NT2/D1 (cell line): ENCODE measurements at regions not wholly inside any gene's neighbourhood (a gene's known extent, or its start where the extent isn't known, plus 50 kb on each side); places are given as distances from the start of the nearest gene placed in this dataset.

Experiments
- DNase-seq: peaks from one replicate; pipeline ENCODE4 v3.0.0-alpha.2; 2011; ENCODE audit warnings: low read depth, low spot score
- H3K27me3 ChIP-seq: 2 replicates; pipeline ENCODE4 v1.6.0; 2011; ENCODE audit warnings: mild to moderate bottlenecking; ENCODE audit not compliant: insufficient read length, insufficient read depth
- H3K36me3 ChIP-seq: 2 replicates; pipeline ENCODE4 v1.6.1; 2011; ENCODE audit warnings: mild to moderate bottlenecking, low read length, mixed read lengths; ENCODE audit not compliant: insufficient read depth, insufficient read length
- H3K4me1 ChIP-seq: 2 replicates; pipeline ENCODE4 v1.5.1; 2011; ENCODE audit not compliant: insufficient read depth, insufficient read length
- H3K4me3 ChIP-seq: 2 replicates; pipeline ENCODE4 v1.5.1; 2011; ENCODE audit warnings: low read depth; ENCODE audit not compliant: insufficient read length
- H3K9ac ChIP-seq: 2 replicates; pipeline ENCODE4 v1.6.0; 2011; ENCODE audit warnings: low read depth; ENCODE audit not compliant: insufficient read length
- H3K9me3 ChIP-seq: 2 replicates; pipeline ENCODE4 v1.5.1; 2011; ENCODE audit warnings: mild to moderate bottlenecking, low read length; ENCODE audit not compliant: insufficient read depth
- SUZ12 ChIP-seq: IDR thresholded peaks from 2 replicates; pipeline ENCODE4 v1.6.1; 2011; ENCODE audit not compliant: insufficient read length, insufficient read depth; ENCODE audit errors: extremely low read depth
- YY1 ChIP-seq: IDR thresholded peaks from 2 replicates; pipeline ENCODE4 v1.6.1; 2011; ENCODE audit not compliant: insufficient read length, insufficient read depth
- ZNF274 ChIP-seq: IDR thresholded peaks from 2 replicates; pipeline ENCODE4 v1.6.1; 2011; ENCODE audit warnings: mild to moderate bottlenecking, low read depth, low read length

- TF ChIP-seq ZNF274 (no peak), YY1 (no peak), SUZ12 (no peak)
Measured at GRCh38 chr4:160809576-160809975, 1354.2 kb downstream of the FSTL5 start.

GRCh38 chr4:160810424-160810823 lies 1353.4 kb downstream of the FSTL5 start:
- H3K4me1 ChIP-seq = no peaks in the 10 kb centered on the region
- H3K4me3 ChIP-seq = no peak overlapping the region
- no peaks in the 10 kb centered on the region for H3K9me3 ChIP-seq
- no peak for DNase-seq
- no peaks in the 10 kb centered on the region for H3K36me3 ChIP-seq
- TF ChIP-seq YY1 (no peak), SUZ12 (no peak), ZNF274 (no peak)
- no peak overlapping the region for H3K9ac ChIP-seq
- no peaks in the 10 kb centered on the region for H3K27me3 ChIP-seq

More at GRCh38 chr4:160809576-160809975, 1354.2 kb downstream of the FSTL5 start:
- H3K9ac ChIP-seq = no peak overlapping the region
- H3K9me3 ChIP-seq = no peaks in the 10 kb centered on the region
- H3K36me3 ChIP-seq = no peaks in the 10 kb centered on the region
- DNase-seq = no peak
- no peak overlapping the region for H3K4me3 ChIP-seq
- H3K27me3 ChIP-seq = no peaks in the 10 kb centered on the region
- no peaks in the 10 kb centered on the region for H3K4me1 ChIP-seq

- DNase-seq = no peak
- H3K9ac ChIP-seq = no peak overlapping the region
- H3K9me3 ChIP-seq = no peaks in the 10 kb centered on the region
- H3K4me3 ChIP-seq = no peak overlapping the region
- TF ChIP-seq ZNF274 = no peak
- TF ChIP-seq YY1 = no peak
- no peak for TF ChIP-seq SUZ12
- no peaks in the 10 kb centered on the region for H3K36me3 ChIP-seq
- H3K4me1 ChIP-seq = no peaks in the 10 kb centered on the region
- no peaks in the 10 kb centered on the region for H3K27me3 ChIP-seq
Measured at GRCh38 chr4:160810941-160811340, 1352.9 kb downstream of the FSTL5 start.

GRCh38 chr4:160811956-160812355 lies 1351.8 kb downstream of the FSTL5 start:
- Histone ChIP-seq H3K9ac (no peak overlapping the region), H3K4me1 (no peaks in the 10 kb centered on the region), H3K4me3 (no peak overlapping the region), H3K9me3 (no peaks in the 10 kb centered on the region), H3K36me3 (no peaks in the 10 kb centered on the region), H3K27me3 (no peaks in the 10 kb centered on the region)
- DNase-seq = no peak
- TF ChIP-seq YY1 = no peak
- no peak for TF ChIP-seq SUZ12
- no peak for TF ChIP-seq ZNF274

GRCh38 chr4:160814726-160815125 lies 1349.1 kb downstream of the FSTL5 start:
- H3K9me3 ChIP-seq = no peaks in the 10 kb centered on the region
- H3K27me3 ChIP-seq = no peaks in the 10 kb centered on the region
- no peak for DNase-seq
- no peaks in the 10 kb centered on the region for H3K4me1 ChIP-seq
- H3K4me3 ChIP-seq = no peak overlapping the region
- H3K36me3 ChIP-seq = no peaks in the 10 kb centered on the region
- no peak overlapping the region for H3K9ac ChIP-seq
- TF ChIP-seq SUZ12 (no peak), YY1 (no peak), ZNF274 (no peak)

GRCh38 chr4:160818571-160818970 lies 1345.2 kb downstream of the FSTL5 start:
- no peaks in the 10 kb centered on the region for H3K4me1 ChIP-seq
- no peaks in the 10 kb centered on the region for H3K27me3 ChIP-seq
- no peaks in the 10 kb centered on the region for H3K36me3 ChIP-seq
- H3K4me3 ChIP-seq = no peak overlapping the region
- TF ChIP-seq YY1 = no peak
- no peak for TF ChIP-seq SUZ12
- no peak for TF ChIP-seq ZNF274
- no peak overlapping the region for H3K9ac ChIP-seq
- H3K9me3 ChIP-seq = no peaks in the 10 kb centered on the region
- DNase-seq = no peak

GRCh38 chr4:160819791-160820190 lies 1344.0 kb downstream of the FSTL5 start:
- H3K27me3 ChIP-seq = no peaks in the 10 kb centered on the region
- no peak for TF ChIP-seq SUZ12
- TF ChIP-seq YY1 = no peak
- no peak for TF ChIP-seq ZNF274
- no peak for DNase-seq

GRCh38 chr4:160824481-160824880 lies 1339.3 kb downstream of the FSTL5 start:
- Histone ChIP-seq H3K4me1 (no peaks in the 10 kb centered on the region), H3K9me3 (no peaks in the 10 kb centered on the region), H3K4me3 (no peak overlapping the region), H3K36me3 (no peaks in the 10 kb centered on the region), H3K27me3 (no peaks in the 10 kb centered on the region), H3K9ac (no peak overlapping the region)
- no peak for TF ChIP-seq SUZ12
- TF ChIP-seq ZNF274 = no peak
- no peak for TF ChIP-seq YY1
- no peak for DNase-seq

More at GRCh38 chr4:160819791-160820190, 1344.0 kb downstream of the FSTL5 start:
- no peak overlapping the region for H3K4me3 ChIP-seq
- no peaks in the 10 kb centered on the region for H3K4me1 ChIP-seq
- H3K36me3 ChIP-seq = no peaks in the 10 kb centered on the region
- no peak overlapping the region for H3K9ac ChIP-seq
- H3K9me3 ChIP-seq = no peaks in the 10 kb centered on the region
